GM21825 (cell line): ENCODE measurements at regions not wholly inside any gene's neighbourhood (a gene's known extent, or its start where the extent isn't known, plus 50 kb on each side); places are given as distances from the start of the nearest gene placed in this dataset.

Experiments
- ATAC-seq: cut with Tn5 transposase; IDR thresholded peaks from one replicate; pipeline ENCODE4 v1.9.1; 2021; ENCODE audit warnings: mild to moderate bottlenecking, moderate library complexity; ENCODE audit not compliant: unreplicated experiment

GRCh38 chr9:116057371-116057770 is 96.2 kb upstream of the PAPPA start:
- ATAC-seq, result no peak

GRCh38 chr9:116058421-116058820 is 95.2 kb upstream of the PAPPA start:
- ATAC-seq, result no peak

- no peak for ATAC-seq
These were observed 94.1 kb upstream of the PAPPA start for GRCh38 chr9:116059466-116059865.

- ATAC-seq, result no peak
These were observed 93.0 kb upstream of the PAPPA start for GRCh38 chr9:116060631-116061030.

GRCh38 chr9:116061546-116062205 is 91.9 kb upstream of the PAPPA start:
- ATAC-seq, result no peak

GRCh38 chr9:116062206-116062550 is 91.4 kb upstream of the PAPPA start:
- no peak for ATAC-seq

- ATAC-seq, result no peak
These were observed 88.6 kb upstream of the PAPPA start for GRCh38 chr9:116064970-116065369.

GRCh38 chr9:116066221-116066620 is 87.4 kb upstream of the PAPPA start:
- no peak for ATAC-seq

GRCh38 chr9:116067566-116067965 is 86.0 kb upstream of the PAPPA start:
- ATAC-seq, result no peak

- ATAC-seq, result no peak
These were observed 83.2 kb upstream of the PAPPA start for GRCh38 chr9:116070256-116070914.

GRCh38 chr9:116072046-116072445 is 81.5 kb upstream of the PAPPA start:
- ATAC-seq, result no peak

GRCh38 chr9:116073826-116074225 is 79.8 kb upstream of the PAPPA start:
- ATAC-seq, result no peak

- ATAC-seq, result no peak
These were observed 78.9 kb upstream of the PAPPA start for GRCh38 chr9:116074658-116075057.

GRCh38 chr9:116075191-116075590 is 78.4 kb upstream of the PAPPA start:
- ATAC-seq, result no peak

- no peak for ATAC-seq
These were observed 75.0 kb upstream of the PAPPA start for GRCh38 chr9:116078640-116079039.

- no peak for ATAC-seq
These were observed 73.0 kb upstream of the PAPPA start for GRCh38 chr9:116080561-116080960.

GRCh38 chr9:116081435-116082115 is 72.0 kb upstream of the PAPPA start:
- ATAC-seq, result no peak

GRCh38 chr9:116083837-116084236 is 69.8 kb upstream of the PAPPA start:
- ATAC-seq, result no peak

- ATAC-seq, result no peak
These were observed 69.1 kb upstream of the PAPPA start for GRCh38 chr9:116084497-116084896.

- no peak for ATAC-seq
These were observed 66.3 kb upstream of the PAPPA start for GRCh38 chr9:116087246-116087645.

GRCh38 chr9:116087751-116088194 is 65.8 kb upstream of the PAPPA start:
- no peak for ATAC-seq

- ATAC-seq, result no peak
These were observed 65.2 kb upstream of the PAPPA start for GRCh38 chr9:116088396-116088795.
